ENCODE measurements at regions not wholly inside any gene's neighbourhood (a gene's known extent, or its start where the extent isn't known, plus 50 kb on each side); places are given as distances from the start of the nearest gene placed in this dataset.

- TF ChIP-seq ZFX (IDR thresholded peaks at IDR 0.05; ENCODE audit: borderline replicate concordance) = no peak
- TF ChIP-seq, protein P1, sequence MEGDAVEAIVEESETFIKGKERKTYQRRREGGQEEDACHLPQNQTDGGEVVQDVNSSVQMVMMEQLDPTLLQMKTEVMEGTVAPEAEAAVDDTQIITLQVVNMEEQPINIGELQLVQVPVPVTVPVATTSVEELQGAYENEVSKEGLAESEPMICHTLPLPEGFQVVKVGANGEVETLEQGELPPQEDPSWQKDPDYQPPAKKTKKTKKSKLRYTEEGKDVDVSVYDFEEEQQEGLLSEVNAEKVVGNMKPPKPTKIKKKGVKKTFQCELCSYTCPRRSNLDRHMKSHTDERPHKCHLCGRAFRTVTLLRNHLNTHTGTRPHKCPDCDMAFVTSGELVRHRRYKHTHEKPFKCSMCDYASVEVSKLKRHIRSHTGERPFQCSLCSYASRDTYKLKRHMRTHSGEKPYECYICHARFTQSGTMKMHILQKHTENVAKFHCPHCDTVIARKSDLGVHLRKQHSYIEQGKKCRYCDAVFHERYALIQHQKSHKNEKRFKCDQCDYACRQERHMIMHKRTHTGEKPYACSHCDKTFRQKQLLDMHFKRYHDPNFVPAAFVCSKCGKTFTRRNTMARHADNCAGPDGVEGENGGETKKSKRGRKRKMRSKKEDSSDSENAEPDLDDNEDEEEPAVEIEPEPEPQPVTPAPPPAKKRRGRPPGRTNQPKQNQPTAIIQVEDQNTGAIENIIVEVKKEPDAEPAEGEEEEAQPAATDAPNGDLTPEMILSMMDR (IDR thresholded peaks at IDR 0.05) = no peak
- H3K27ac ChIP-seq = no peak overlapping the region
These were observed 55.8 kb upstream of the GIMD1 start for GRCh38 chr4:106424426-106424825.

- TF ChIP-seq, protein P1 (IDR thresholded peaks at IDR 0.05) = no peak
- TF ChIP-seq ZFX (IDR thresholded peaks at IDR 0.05; ENCODE audit: borderline replicate concordance) = no peak
- H3K27ac ChIP-seq = no peak overlapping the region
These were observed 55.2 kb upstream of the GIMD1 start for GRCh38 chr4:106423791-106424190.

DNA sequence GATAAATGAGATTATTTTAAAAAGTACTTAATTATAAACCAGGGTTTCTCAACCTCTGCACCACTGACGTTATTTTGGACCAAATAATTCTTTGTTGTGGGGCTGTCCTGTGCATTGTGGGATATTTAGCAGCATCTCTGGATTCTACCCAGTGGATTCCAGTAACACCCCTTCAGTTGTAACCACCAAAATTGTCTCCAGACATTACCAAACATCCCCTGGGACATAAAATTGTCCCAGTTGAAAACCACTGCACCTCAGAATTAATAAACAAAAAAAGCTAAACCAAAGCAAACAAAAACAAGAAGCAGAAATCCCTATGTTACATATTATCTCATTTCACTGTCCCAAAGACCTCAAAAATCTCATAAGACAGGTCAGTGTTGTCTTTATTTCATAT lies 54.2 kb upstream of the GIMD1 start:
- H3K27ac ChIP-seq = no peak overlapping the region
- TF ChIP-seq ZFX (IDR thresholded peaks at IDR 0.05; ENCODE audit: borderline replicate concordance) = no peak
- TF ChIP-seq, protein P1 (IDR thresholded peaks at IDR 0.05) = no peak

GRCh38 chr4:106421441-106422296 lies 53.1 kb upstream of the GIMD1 start:
- TF ChIP-seq ZFX (IDR thresholded peaks at IDR 0.05; ENCODE audit: borderline replicate concordance) = no peak
- TF ChIP-seq, protein P1 (IDR thresholded peaks at IDR 0.05) = no peak
- no peak overlapping the region for H3K27ac ChIP-seq

DNA sequence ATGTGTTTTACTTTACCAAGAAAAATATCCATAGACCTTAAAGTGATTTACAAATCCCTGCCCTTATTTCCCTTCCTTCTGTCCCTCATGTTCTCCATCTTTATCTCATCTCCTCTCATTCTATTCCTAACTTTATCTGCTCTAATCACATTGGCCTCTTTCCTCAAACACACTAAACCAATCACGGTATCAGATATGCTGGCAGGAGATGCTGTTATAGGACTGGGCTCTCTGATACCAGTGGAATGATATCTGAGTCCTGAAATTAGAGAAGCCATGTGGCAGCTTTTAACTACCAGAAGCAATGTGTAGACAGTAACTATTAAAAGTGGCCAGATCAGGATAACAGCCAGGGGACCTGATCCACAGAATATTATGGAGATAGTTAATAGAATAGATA lies 49.9 kb upstream of the GIMD1 start:
- no peak for TF ChIP-seq ZFX (IDR thresholded peaks at IDR 0.05; ENCODE audit: borderline replicate concordance)
- TF ChIP-seq, protein P1 (IDR thresholded peaks at IDR 0.05) = no peak
- H3K27ac ChIP-seq = no peak overlapping the region
